ENCODE measurements at regions not wholly inside any gene's neighbourhood (a gene's known extent, or its start where the extent isn't known, plus 50 kb on each side); places are given as distances from the start of the nearest gene placed in this dataset.

DNA sequence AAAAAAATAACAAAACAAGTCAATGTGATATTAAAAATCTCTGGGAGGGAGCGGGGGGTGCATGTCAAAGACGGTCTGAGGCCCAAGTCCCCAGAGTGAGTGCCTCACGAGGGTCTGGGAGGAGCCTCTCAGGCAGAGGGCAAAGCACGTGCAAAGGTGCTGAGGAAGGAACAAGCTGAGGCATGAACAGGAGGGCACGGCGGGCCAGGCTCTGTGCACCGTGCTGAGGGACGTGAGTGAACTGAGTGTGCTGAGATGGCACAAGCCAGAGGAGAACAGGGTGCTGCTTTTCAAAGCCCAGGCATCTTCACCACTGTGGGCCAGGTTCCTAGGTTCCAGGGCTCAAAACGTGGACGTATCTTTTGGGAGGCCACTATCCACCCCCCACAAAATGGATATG lies 142.1 kb upstream of the PHACTR3 start:
- DNase-seq (no peak), ATAC-seq (replicated peaks in 1 of 2) (no peak)
- Mint-ChIP-seq H3K27me3 (ENCODE audit: low read depth) (peaks cover 18% of the 10 kb centered on the region), H3K4me1 (ENCODE audit: low read depth) (no peaks in the 10 kb centered on the region), H3K36me3 (ENCODE audit: insufficient read depth in 2 of 2) (no peaks in the 10 kb centered on the region), H3K27ac (no peak overlapping the region), H3K4me3 (no peak overlapping the region), H3K9me3 (no peaks in the 10 kb centered on the region)

DNA sequence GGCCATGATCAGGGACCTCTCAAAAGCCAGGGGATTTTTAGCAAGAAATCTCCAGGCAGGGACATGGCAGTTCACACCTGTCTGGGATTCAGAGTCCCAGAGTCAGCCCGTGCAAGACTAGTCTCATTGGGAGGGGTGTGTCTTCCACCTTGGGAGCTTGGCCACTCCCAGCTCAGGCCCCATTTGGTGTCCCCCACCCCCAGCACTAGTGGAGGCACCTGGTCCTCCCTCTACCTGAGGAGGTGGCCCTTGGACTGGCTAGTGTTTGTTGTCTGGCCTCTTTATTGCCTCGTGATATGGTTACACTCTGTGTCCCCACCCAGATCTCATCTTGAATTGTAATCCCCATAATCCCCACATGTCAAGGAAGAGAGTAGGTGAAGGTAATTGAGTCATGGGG lies 140.8 kb upstream of the PHACTR3 start:
- no peaks in the 10 kb centered on the region for H3K4me1 Mint-ChIP-seq (ENCODE audit: low read depth)
- no peaks in the 10 kb centered on the region for H3K9me3 Mint-ChIP-seq
- no peak for ATAC-seq (replicated peaks in 1 of 2)
- H3K36me3 Mint-ChIP-seq (ENCODE audit: insufficient read depth in 2 of 2) = no peaks in the 10 kb centered on the region
- no peak for DNase-seq
- H3K27me3 Mint-ChIP-seq (ENCODE audit: low read depth) = peaks cover 15% of the 10 kb centered on the region
- H3K27ac Mint-ChIP-seq = no peak overlapping the region
- no peak overlapping the region for H3K4me3 Mint-ChIP-seq

DNA sequence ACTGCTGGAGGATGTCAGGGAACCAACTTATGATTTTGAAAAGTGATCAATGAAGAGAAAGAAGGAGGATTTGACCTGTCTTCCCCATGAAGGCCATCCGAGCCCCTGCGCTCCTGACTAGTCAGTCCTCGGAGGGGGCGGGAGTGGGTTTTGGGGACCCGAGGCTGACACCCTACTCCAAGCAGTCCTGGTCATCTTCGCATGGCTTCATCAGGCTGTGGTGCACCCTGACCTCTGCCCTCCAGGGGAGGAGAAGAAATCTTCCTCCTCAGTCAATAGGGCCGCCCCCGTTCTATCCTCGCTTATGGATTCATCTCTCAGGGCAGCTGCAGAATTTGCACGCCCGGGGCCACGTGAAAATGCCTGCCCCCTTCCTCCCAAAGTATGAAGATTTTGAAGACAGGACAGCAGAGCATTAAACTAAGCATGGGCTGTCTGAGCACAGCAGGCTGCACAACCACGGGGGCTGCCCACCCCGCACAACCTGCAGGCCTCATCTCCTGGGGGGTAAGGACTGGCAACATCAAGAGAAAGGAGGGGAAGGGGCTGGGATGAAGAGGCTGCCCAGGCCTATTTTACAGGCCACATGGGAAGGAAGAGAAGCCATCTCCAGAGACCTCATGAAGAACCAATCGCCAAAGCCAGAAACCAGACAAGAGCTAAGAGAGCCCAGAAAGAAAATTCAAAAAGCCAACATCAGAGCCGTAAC lies 138.1 kb upstream of the PHACTR3 start:
- ATAC-seq (replicated peaks in 1 of 2) = no peak
- H3K27me3 Mint-ChIP-seq (ENCODE audit: low read depth) = peaks cover 11% of the 10 kb centered on the region
- DNase-seq = no peak
- no peak overlapping the region for H3K27ac Mint-ChIP-seq
- H3K9me3 Mint-ChIP-seq = no peaks in the 10 kb centered on the region
- H3K4me1 Mint-ChIP-seq (ENCODE audit: low read depth) = no peaks in the 10 kb centered on the region
- no peak overlapping the region for H3K4me3 Mint-ChIP-seq
- no peaks in the 10 kb centered on the region for H3K36me3 Mint-ChIP-seq (ENCODE audit: insufficient read depth in 2 of 2)

DNA sequence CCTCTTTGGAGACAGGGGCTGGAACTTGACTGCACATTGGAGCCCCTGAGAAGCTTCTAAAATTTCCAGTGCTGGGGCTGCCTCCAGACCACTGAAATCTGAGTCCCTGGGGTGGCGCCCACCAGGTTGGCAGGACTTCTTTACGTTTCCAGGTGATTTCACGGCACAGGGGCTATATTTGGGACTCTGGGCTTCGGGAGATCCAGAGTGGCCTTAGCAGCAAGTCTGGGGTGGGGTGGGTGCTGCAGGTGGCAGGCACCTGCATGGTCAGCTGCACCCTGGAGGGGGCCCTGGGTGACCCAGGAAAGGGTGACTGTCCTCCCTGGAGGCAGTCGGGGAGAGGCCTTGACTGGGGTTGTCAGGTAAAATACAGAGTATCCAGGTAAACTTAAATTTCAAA lies 135.5 kb upstream of the PHACTR3 start:
- H3K36me3 Mint-ChIP-seq (ENCODE audit: insufficient read depth in 2 of 2) = no peaks in the 10 kb centered on the region
- no peak overlapping the region for H3K27ac Mint-ChIP-seq
- H3K27me3 Mint-ChIP-seq (ENCODE audit: low read depth) = peaks cover 12% of the 10 kb centered on the region
- no peaks in the 10 kb centered on the region for H3K9me3 Mint-ChIP-seq
- no peaks in the 10 kb centered on the region for H3K4me1 Mint-ChIP-seq (ENCODE audit: low read depth)
- no peak overlapping the region for H3K4me3 Mint-ChIP-seq
- ATAC-seq (replicated peaks in 1 of 2) = no peak
- no peak for DNase-seq

DNA sequence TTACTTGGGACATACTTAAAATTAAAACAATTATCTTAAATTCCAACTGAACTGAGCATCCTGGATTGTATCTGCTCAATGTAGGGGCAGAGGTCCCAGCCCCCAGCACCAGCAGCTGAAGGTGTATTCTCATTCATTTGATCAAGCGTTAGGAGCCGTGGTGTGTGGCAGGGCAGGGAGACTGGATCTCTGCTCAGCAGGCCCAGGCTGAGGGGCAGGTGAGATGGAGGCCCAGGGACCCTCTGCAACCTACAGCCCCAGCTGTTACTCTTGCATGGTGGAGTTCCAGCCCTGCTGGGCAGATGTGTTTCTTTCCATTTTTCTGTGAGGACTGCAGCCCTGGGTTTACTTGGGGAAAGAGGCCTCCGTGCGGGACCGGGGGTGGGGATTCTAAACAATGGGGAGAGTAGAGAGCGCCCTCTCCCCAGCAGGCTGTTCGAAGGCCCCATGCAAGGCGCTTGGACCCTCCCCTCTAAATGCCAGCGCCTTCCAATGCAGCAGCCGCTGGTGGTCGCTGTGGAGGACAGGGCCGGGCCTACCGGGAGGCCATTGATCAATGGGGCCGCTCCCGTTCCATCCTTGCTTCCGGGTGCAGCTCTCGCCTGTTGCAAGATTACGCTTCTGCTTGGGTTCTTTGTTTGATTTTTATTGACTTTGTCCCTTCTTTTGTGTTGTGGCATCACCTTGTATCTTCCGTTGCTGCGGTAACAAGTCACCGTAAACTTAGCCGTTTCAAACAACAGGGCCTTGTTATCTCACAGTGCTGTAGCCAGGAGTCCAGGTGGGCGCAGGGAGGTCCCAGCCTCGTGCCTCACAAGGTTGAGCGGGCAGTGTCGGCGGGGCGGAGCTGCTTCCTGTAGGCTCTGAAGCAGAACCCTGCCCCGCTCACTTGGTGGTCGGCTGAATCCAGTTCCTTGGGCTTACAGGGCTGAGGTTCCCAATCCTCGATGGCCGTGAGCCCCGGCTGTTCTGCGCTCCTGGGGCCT lies 134.8 kb upstream of the PHACTR3 start:
- DNase-seq (no peak), ATAC-seq (replicated peaks in 1 of 2) (no peak)
- Mint-ChIP-seq H3K36me3 (ENCODE audit: insufficient read depth in 2 of 2) (no peaks in the 10 kb centered on the region), H3K27ac (no peak overlapping the region), H3K4me1 (ENCODE audit: low read depth) (no peaks in the 10 kb centered on the region), H3K27me3 (ENCODE audit: low read depth) (peaks cover 12% of the 10 kb centered on the region), H3K4me3 (no peak overlapping the region), H3K9me3 (no peaks in the 10 kb centered on the region)

DNA sequence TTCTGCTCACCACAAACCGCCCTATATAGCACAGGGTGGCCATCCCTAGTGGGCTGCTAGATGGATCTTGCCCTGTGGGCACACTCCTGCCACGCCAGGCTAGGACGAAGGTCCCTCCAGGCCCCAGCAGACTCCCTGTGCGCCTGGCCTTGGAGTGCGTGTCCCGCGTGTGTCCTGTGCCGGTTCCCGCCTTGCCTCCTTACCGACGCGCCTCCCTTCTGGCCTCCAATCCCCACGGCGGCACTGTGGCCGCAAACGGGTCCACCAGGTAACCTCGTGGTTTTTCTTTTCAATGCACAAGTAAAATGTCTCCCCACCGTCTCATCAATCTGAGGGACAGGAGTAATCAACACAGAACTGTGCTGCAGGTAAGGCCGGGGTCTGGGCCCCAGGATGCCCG lies 133.8 kb upstream of the PHACTR3 start:
- no peaks in the 10 kb centered on the region for H3K9me3 Mint-ChIP-seq
- DNase-seq = no peak
- no peaks in the 10 kb centered on the region for H3K36me3 Mint-ChIP-seq (ENCODE audit: insufficient read depth in 2 of 2)
- no peak overlapping the region for H3K27ac Mint-ChIP-seq
- H3K27me3 Mint-ChIP-seq (ENCODE audit: low read depth) = peaks cover 12% of the 10 kb centered on the region
- no peak overlapping the region for H3K4me3 Mint-ChIP-seq
- H3K4me1 Mint-ChIP-seq (ENCODE audit: low read depth) = no peaks in the 10 kb centered on the region
- ATAC-seq (replicated peaks in 1 of 2) = no peak

DNA sequence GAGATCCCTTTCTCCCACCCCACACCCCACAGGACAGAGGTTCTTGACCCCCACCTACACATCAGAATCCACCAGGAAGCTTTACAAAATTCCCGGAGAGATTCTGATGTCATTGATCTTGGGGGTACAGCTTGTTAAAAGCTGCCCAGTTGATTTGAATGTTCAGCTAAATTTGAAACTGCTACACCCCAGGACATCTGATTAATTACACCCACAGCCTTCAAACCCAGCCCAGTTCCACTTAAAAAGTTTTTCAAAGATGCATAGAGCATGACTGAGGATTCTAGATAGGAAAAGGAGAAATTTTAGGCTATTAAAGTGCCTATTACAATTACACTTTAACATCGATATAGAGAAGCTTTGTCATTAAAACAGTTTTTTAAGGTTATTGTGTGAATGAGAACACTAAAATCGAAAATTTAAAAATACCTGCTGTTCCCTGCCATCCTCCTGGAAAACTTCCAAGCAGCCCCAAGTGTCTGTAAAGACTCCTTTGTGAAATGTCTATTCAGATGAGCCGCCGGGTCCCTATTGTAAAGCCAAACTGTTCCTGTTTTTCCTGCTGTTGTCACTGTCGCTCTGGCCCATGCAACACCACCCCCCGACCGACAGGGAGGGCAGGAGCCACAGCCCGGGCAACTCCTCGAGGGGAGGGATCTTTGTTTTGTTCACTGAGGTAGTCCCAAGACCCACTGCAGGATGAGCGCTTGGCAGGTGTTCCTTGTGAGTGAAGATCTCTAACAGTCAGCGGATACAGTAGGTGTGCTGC lies 132.5 kb upstream of the PHACTR3 start:
- Mint-ChIP-seq H3K27ac (no peak overlapping the region), H3K9me3 (no peaks in the 10 kb centered on the region)
- ATAC-seq (replicated peaks in 1 of 2) = no peak

DNA sequence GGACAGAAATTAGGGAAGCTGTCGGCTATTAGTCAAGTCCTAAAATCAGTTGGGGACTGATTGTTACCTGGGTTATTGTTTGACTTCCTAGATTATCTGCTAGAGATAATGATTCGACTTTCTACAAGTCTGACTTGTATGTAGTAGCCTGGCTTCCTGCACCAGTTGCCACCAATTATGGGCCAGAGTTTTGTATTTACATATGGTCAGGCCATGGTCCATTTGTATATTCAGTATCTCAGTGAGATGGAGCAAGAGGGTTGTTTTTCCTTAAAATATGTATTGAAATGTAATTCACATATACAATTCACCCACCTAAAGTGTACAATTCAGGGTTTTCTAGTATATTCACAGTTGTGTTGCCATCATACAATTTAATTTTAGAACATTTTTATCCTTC lies 130.6 kb upstream of the PHACTR3 start:
- DNase-seq (no peak), ATAC-seq (replicated peaks in 1 of 2) (no peak)
- no peaks in the 10 kb centered on the region for H3K4me1 Mint-ChIP-seq (ENCODE audit: low read depth)

More for the DNA sequence above, 132.5 kb upstream of the PHACTR3 start:
- Mint-ChIP-seq H3K27me3 (ENCODE audit: low read depth) (peaks cover 12% of the 10 kb centered on the region), H3K36me3 (ENCODE audit: insufficient read depth in 2 of 2) (no peaks in the 10 kb centered on the region), H3K4me3 (no peak overlapping the region), H3K4me1 (ENCODE audit: low read depth) (no peaks in the 10 kb centered on the region)
- no peak for DNase-seq

DNA sequence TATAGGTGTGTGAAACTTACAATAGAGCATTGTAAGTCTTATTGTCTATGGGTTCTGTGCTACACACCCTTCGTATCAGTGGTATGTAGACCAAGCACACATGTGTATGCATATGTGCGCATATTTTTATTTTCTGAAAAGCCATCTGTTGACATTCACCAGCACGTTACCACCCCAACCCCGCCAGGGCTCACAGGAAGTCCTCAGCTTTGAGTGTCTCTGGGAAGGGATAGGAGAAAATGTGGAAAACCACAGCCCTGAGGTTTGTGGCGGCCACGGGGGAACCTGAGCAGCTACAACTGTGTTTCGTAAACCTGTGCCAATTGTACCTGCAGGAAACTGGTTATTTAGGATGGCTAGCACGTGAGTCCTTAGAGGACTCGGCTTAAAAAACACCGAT lies 123.3 kb upstream of the PHACTR3 start:
- no peak for ATAC-seq (replicated peaks in 1 of 2)

More for the DNA sequence above, 130.6 kb upstream of the PHACTR3 start:
- Mint-ChIP-seq H3K4me3 (no peak overlapping the region), H3K27ac (no peak overlapping the region), H3K36me3 (ENCODE audit: insufficient read depth in 2 of 2) (no peaks in the 10 kb centered on the region), H3K9me3 (no peaks in the 10 kb centered on the region), H3K27me3 (ENCODE audit: low read depth) (peaks cover 19% of the 10 kb centered on the region)

DNA sequence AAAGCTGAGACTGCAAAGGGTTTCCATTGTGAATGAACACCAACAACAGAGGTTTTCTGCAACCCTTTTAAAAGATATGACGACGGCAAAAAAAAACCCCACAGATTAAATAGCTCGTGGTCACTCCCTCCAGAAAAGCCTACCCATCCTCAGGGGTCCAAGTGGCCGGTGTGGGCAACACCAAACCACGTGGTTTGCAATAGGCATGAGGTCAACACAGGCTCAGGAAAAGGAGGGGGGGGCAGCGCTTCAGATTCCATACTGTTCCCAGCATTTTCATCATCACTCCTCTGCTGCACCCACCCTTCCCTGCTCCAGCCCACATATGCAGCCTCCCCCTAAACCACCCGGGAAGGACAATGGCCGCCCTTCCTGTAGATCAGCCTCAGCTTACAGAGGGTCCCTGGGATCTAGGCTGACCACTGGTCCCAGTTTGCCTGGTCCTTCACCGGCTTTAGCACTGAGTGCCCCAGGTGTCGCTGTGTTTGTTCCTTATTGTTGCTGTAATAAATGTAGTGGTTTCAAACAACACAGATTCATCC lies 122.8 kb upstream of the PHACTR3 start:
- ATAC-seq (replicated peaks in 1 of 2) (no peak), DNase-seq (no peak)
- Mint-ChIP-seq H3K27ac (no peak overlapping the region), H3K27me3 (ENCODE audit: low read depth) (peaks cover 33% of the 10 kb centered on the region), H3K9me3 (no peaks in the 10 kb centered on the region), H3K36me3 (ENCODE audit: insufficient read depth in 2 of 2) (no peaks in the 10 kb centered on the region), H3K4me3 (no peak overlapping the region), H3K4me1 (ENCODE audit: low read depth) (no peaks in the 10 kb centered on the region)

More for the DNA sequence above, 123.3 kb upstream of the PHACTR3 start:
- no peaks in the 10 kb centered on the region for H3K36me3 Mint-ChIP-seq (ENCODE audit: insufficient read depth in 2 of 2)
- H3K4me3 Mint-ChIP-seq = no peak overlapping the region
- H3K9me3 Mint-ChIP-seq = no peaks in the 10 kb centered on the region
- H3K4me1 Mint-ChIP-seq (ENCODE audit: low read depth) = no peaks in the 10 kb centered on the region
- DNase-seq = no peak
- H3K27me3 Mint-ChIP-seq (ENCODE audit: low read depth) = peaks cover 33% of the 10 kb centered on the region
- H3K27ac Mint-ChIP-seq = no peak overlapping the region

DNA sequence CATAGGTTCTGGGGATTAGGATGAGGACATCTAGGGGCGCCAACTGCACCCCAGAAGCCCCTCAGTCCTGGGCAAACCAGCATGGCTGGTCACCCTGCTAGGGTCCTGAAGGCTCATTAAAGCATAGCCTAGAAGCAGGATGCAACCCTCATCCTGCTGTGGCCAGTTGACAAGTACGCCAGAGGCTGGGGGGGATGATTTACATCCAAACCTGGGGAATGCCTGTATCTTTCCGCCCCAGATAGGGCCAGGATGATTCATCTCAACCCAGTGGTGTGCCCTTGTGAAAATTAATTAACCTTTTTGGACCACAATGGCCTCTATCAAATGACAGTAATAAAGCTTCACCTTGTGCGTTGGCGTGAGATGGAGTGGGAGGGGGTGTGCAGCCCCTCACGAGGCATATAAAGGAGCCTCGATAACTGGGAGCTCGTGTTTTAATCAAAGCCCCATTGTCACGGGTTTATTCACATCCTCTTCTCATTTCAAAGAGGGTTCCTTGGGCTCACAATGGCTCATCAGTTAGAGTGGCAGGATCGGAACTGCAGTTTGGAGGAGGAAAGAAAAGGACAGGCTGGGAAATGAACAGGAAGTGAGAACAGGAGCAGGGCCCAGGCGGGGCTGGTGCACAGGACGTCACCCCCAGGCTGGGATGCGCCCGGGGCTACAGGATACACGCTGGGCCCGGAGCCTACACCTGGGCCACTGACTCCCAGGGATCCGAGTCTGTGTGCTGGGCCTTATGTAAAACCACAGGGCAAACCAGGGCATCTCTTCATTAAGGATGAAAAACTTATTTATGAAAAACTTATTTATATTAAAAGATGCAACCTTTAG lies 121.8 kb upstream of the PHACTR3 start:
- Mint-ChIP-seq H3K4me1 (ENCODE audit: low read depth) (no peaks in the 10 kb centered on the region), H3K27me3 (ENCODE audit: low read depth) (peaks cover 33% of the 10 kb centered on the region), H3K36me3 (ENCODE audit: insufficient read depth in 2 of 2) (no peaks in the 10 kb centered on the region), H3K4me3 (no peak overlapping the region), H3K9me3 (no peaks in the 10 kb centered on the region), H3K27ac (no peak overlapping the region)
- no peak for DNase-seq
- no peak for ATAC-seq (replicated peaks in 1 of 2)

DNA sequence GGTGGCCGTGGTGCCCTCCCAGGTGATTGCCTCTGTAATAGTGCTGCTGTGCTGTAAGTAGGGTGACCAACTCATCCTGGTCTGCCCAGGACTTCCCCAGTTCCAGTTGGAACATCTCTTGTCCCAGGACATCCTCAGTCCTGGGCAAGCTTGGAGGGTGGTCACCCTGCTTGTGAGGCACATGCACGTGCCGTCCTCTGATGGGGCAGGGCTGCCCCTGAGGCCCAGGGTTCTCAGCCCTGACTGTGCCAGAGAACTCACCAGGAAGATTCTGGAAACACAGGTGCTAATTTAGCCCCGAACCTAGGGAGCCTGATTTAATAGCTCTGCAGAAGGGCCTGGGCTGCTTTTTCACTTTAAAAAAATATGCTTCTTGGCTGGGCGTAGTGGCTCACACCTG lies 120.9 kb upstream of the PHACTR3 start:
- DNase-seq (no peak), ATAC-seq (replicated peaks in 1 of 2) (no peak)
- H3K4me3 Mint-ChIP-seq = no peak overlapping the region

More for the DNA sequence above, 120.9 kb upstream of the PHACTR3 start:
- Mint-ChIP-seq H3K27ac (no peak overlapping the region), H3K9me3 (no peaks in the 10 kb centered on the region), H3K27me3 (ENCODE audit: low read depth) (peaks cover 27% of the 10 kb centered on the region), H3K36me3 (ENCODE audit: insufficient read depth in 2 of 2) (no peaks in the 10 kb centered on the region), H3K4me1 (ENCODE audit: low read depth) (no peaks in the 10 kb centered on the region)
